Effector CD8-positive, alpha-beta T cell (primary cell): ENCODE measurements at regions not wholly inside any gene's neighbourhood (a gene's known extent, or its start where the extent isn't known, plus 50 kb on each side); places are given as distances from the start of the nearest gene placed in this dataset.

ENCODE experiments used
- DNase-seq: peaks from one replicate; lab custom pipeline; 2025; lab: John Stamatoyannopoulos, UW

DNA sequence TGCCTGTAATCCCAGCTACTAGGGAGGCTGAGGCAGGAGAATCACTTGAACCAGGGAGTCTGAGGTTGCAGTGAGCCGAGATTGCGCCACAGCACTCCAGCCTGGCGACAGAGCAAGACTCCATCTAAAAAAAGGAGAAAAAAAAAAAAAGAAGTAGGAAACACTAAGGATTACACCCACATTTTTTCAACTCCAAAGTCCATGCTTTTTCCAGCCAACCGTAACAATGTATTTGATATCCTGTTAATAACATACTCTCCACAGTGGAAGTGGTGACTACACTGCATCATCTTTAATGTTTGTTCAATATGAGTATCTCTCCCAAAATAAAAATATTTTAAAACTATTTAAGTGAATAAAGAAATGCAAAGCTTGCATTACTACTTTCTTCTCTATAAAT, 481.6 kb upstream of the ACVR2A start:
- DNase-seq, result no peak

DNA sequence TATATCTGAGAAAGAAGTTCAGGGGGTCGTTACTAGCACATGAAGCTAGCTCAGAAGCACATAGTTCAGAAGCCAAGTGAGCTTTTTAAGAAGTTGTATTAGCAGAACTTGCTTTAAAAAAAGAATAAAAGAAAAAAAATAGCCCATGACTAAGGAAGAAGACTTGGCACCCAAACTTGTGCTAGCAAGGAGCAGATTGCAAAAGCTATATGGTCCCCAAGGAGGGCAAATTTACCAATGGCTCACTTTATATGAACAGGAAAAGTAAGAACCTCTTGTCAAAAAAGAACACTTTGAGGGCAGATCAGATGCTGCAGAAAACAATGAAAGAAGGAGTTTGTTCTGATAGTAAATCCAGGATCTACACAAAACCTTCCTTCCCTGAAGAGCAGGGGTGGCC, 486.5 kb upstream of the ACVR2A start:
- DNase-seq, result no peak

DNA sequence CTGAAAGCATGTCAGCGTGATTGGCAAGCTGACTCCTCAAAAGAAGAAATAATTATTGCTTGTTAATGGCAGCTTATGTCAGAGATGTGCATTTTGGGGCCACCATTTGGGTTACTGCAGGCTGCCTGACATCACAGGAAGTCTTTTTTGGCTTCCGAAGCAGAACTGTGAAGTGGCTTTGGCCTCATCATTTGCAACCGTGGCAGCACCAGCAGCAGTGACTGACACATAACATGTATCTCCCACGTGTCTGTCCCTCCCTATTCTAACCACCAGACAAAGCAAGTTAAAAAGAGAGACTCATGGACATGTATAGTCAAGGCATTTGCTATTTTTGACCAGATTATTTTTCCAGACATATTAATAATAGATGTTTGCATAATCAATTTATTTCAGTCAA, 488.7 kb upstream of the ACVR2A start:
- no peak for DNase-seq

DNA sequence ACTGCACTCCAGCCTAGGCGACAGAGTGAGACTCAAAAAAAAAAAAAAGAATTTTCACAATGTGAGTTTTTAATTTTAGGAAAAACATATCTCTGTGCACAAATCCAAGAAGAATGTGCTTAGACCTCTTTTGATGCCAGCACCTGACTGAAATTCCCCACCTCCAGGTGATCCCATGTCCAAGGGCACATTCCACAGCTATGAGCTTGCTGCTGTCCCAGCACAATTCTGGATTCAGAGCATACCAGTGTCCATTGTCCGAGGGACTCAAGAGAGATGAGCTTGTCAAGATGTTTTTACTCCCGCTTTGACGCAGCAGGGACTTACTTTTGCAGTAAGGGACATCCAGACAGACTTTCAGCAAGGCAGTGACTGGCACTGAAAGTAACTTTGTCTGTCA, 489.1 kb upstream of the ACVR2A start:
- no peak for DNase-seq

DNA sequence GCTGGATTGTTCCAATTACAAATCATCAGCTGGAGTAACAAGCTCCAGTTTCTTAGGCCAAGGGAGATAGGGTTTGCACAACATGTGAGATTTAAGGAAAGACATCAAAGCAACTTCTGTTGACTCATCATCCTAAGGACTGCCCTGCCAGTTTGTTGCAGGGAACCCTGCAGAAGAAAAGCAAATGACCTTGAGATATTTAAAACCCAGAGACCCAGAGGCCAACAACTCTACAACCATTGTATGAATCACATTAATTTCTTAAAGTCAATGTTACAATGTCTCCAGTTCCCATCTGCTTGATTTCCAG, 491.8 kb upstream of the ACVR2A start:
- no peak for DNase-seq

DNA sequence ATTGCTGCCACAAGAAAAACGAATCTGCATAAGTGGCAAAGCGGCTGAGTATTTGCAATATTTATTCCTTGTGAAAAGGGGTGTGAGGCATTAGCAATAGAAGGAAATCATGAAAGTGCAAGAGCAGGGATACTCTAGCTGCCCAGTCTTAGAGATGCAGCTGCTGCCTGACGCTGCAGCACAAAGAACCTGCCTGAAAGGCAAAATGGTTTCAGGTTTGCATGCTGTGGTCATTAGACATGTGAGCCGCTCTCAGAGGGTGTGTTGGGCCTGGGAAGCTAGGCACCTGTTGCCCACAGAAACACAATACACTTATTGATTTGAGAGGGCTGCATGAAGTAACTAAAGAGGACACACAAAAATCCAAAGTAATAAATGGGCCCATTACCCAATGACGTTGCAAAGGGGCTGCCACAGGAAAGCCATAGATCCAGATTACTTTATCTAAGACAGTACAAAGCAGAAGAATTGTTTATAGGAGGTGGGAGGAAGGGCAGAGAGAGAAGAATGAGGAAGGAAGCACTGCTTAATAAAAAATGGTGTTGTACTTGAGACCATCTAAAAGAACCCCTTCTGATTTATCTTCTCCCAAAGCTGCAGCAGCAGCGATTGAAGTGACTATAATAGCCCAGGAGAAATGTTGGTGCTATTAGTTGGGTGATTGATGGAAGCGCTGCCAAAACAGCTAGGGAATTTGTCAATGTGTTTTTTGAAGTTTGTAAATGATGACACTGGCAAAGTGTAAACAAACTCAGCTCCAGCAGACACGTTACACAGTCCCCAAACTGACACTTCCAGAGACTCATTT, 492.4 kb upstream of the ACVR2A start:
- DNase-seq, result no peak

DNA sequence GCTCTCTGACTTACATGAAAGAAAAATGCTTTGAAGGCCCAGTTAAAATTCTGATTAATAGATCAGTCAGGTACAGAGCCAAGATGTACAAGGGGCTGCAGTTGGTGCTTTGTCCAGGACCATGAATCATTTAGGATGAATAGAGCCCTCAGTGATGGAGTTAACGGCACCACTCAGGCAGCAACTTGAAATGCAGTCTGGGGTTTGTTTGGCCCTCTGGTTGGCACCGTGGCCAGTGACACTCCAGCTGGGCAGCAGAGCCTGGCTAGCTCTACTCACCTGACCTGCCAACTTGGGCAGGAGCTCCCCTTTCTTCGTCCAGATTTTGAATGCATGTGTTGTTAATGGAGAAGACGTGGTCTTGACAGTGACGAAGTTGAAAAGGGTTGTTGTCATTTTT, 493.0 kb upstream of the ACVR2A start:
- no peak for DNase-seq

DNA sequence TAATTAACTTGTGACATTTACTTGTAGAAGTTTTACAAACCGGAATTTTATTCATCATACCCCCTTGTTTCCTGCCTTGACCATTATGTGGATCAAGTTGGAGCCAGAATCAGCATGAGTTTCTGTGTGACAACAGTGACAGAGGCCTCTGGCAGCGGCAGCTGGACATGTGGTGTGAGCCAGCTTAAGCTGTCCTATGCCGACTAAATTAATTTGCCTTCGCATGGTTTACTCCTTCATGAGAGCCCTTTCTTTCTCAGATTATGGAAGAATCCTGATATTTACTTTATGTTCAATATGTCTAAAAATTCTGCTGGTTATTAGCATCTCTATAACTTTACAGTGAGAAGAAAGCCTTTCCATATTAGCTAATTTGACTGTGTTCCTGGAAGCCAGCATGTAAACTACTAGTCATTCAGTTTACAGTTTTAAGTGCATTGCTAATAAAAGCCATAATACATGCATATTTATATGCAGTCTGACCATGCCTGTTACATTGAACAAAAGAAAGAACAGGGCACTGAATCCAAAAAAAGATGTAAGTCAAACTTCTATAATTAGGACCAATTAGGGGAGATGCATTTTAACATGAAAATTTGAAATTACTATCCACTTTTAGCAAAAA, 495.8 kb upstream of the ACVR2A start:
- DNase-seq, result no peak

DNA sequence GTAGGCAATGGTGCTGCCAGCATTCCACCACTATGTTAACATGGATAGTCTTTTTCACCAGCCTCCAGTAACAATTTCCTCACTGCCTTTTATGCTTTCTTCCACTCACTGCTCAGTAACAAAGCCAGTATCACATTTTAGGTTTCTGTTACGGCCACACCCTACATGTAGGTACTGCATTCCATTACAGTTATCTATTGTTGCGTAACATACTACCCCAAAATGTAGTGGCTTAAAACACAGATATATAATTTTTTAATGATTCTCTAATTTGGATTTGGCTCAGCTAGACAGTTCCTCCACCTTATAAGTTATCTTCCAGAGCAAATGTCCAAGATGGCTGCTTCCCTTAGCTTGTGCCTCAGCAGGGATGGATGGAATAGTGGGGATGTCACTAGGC, 498.7 kb upstream of the ACVR2A start:
- no peak for DNase-seq

DNA sequence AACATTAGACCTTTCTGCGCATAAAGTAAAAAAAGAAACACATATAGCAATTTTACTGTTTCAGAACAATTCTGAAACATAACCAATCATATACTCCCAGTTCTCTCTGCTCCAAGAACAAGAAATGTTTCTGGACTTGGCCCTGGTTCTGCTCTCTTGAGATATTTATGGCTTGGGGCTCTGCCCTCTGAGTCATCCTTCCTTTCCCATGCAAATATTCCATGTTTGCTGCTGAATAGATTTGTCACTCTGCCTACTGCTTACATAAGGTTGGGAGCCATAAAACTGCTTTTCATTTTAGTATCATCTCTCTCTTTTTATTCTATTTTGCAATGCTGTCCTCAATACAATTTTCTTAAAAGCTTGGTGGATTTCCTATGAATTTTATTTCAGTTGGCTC, 499.6 kb upstream of the ACVR2A start:
- no peak for DNase-seq

DNA sequence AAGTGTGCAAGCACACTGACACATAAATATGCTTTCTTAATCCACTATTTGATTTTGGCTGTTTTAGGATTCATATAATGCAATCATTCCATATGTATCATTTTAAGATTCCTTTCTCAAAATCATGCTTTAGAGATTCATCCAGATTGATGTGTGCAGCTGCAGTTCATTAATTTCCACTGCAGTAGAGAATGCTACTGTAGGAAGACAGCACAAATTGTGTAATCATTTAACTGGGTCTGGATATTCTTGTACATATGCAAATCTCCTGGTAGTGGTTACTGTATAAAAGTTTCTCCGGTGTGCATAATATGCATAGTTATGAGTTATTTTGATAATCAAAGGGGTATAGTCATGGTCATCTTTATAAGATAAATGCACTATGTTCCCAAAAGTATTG, 502.5 kb upstream of the ACVR2A start:
- DNase-seq, result no peak

DNA sequence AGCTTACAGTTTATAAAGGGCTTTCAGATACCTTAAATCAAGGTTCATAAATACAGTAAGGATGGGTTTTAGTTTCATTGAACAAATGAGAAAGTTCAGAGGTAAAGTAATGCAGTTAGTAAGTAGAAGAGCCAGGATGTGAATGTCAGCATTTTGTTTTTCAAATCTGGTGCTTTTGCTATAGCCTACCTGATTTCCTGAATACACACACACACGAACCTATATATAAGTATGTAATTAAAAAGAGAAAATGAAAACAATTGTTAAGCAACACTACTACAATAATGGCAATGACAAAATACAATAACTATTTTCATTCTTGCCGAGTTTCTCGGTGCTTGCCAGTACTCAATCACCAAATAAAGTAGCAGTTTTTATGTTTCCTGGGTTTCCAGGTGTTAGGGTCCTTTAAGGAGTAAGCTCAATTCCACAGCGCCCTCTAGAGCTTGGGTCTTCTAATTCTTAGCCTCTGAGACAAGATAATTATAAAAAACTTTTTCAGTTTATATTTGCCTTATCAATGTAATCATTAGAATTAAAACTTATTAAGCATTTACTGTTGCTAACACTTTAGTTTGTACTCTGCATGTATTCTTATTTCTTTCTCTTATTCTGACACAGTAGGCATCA, 512.9 kb upstream of the ACVR2A start:
- DNase-seq, result no peak

DNA sequence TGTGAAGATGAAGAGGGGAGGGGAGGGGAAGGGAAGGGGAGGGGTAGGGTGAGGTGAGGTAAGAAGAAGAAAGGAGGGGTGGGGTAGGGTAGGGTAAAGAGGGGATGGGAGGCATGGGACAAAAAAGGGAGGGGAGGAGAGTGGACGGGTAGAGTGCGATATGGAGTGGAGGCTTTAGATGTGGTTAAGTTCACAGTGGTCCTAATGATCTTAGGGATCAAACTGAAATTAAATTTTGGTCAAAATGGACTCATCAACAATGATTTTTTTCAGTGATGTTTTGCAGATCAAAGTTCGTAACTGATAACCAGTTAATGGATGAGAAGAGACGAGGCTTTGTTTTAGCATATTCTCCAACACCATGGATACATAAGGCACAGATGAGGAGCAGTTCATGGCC, 513.9 kb upstream of the ACVR2A start:
- no peak for DNase-seq

DNA sequence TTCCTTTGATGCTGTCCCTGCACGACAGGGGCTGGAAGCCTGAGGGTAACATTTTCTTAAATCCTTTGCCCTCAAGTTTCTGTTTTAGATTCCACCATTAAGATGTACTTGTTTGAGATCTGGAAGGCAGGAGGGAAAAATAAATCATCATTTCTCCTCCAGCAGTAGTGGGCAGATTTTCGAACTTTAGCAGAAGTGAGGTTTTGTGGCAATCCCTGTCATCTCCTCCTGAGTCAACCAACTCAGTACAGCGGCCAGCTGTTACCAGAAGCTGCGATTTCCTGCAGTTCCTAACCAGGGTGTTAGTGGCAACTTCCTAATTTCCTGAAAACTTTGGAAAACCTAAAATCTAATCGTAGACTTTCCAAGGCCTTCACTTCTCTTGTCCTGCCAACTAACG, 517.2 kb upstream of the ACVR2A start:
- DNase-seq, result no peak

DNA sequence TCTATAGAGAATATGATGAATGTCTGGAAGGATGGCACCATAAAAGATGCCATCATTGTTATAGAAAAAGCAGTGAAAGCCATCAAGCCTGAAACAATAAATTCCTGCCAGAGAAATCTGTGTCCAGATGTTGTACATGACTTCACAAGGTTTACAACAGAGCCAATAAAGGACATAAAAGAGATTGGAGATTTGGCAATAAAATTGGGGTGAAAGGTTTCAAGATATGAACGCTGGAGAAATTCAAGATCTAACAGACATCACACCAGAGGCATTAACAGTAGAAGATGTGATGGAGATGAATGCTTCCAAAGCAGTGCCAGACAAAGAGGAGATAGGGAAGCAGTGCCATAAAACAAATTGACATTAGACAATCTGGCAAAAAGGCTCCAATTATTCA, 518.8 kb upstream of the ACVR2A start:
- no peak for DNase-seq

DNA sequence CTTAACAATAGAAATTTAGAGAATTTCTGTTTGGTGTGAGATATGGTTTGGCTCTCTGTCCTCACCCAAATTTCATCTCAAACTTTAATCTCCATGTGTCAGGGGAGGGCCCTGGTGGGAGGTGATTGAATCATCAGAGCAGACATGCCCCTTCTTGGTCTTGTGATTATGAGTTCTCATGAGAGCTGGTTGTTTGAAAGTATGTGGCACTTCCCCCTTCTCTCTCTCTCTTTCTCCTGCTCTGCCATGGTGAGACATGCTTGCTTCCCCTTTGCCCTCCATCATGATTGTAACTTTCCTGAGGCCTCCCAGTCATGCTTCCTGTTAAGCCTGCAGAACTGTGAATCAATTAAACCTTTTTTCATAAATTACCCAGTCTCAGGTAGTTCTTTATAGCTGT, 524.7 kb upstream of the ACVR2A start:
- DNase-seq, result no peak

DNA sequence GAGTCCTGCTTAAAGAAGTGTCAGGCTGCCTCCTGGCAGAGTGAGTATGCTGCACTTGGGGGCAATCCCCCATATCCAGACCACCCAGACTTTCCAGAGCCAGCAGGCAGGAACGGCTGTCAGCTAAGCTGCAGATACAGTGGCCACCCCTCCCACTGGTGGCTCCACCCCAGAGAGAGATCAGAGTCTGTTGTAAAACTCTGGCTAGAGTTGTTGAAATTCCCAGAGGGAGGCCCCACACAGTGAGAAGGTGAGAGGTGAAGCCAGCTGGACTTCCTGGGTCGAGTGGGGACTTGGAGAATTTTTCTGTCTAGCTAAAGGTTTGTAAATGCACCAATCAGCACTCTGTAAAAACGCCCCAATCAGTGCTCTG, 533.8 kb upstream of the ACVR2A start:
- no peak for DNase-seq

DNA sequence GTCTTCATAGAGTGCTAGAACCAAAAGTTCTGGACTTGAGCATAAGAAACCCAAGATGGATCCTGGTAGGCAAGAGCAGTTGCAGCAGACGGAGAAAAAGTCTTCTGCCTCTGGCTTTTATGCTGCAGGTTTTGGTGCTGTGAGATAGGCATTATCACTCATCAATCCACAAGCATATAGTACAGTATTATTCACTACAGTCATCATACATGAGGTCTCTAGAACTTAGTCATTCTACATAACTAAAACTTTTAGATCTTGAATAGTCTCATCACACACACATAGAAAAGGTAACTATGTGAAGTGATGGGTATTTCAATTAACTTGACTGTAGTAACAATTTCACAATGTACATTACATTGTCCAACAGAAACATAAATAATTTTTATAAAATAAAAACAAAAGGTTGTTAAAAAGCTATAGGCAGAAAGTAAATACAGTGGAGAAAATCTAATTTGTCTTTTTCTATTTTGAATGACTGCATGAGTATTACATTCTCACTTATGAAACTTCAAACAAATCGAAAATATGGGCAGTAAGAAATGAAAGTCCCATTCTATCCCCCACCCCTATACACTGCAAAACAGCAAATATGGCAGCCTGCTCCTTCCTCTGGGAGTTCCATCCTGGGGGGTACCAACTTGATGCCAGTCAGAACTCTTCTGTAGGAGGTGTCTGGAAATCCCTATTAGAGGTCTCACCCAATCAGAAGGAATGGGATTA, 534.3 kb upstream of the ACVR2A start:
- DNase-seq, result no peak

DNA sequence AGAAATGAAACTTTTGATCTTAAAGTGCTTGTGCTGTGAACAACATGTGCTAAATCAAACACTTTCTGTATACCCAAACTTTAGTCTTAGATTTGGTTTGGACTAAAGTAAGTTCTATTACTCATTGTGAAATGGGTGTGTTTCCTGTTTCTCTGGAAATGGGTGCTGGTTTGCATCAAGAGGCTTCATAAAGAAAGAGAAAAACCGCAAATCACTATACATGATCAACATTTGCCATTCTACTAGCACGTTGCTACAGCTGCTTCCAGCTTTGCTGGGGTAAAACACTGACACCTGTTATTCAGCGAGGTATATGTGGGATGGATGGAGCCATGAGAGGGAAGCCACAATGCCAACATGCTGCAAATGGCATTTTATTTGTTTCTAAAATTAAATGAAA, 547.0 kb upstream of the ACVR2A start:
- DNase-seq, result no peak

DNA sequence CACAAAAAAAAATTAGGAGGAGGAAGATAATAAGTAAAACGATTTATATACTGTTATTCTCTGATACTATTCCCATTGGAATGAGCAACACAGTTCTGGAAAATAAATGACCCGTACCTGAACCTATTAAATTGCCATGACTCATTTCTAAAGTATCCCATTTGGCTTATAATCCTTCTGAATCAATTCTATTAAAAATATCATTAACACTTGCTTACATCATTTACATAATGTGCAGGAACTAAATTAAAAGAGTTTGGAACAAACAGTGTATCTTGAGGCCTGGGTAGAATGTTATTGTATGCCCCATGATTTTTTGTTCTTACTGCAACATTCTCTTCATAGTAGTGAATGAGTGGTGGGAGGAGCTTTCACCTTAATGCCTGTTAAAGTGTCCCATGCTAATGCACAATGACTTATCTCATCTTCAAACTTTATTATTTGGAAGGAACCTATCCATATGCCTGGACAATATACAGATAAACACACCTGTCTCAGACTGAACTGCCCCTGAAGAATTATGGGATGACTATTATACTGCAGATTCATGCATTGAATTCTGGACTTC, 549.9 kb upstream of the ACVR2A start:
- no peak for DNase-seq

DNA sequence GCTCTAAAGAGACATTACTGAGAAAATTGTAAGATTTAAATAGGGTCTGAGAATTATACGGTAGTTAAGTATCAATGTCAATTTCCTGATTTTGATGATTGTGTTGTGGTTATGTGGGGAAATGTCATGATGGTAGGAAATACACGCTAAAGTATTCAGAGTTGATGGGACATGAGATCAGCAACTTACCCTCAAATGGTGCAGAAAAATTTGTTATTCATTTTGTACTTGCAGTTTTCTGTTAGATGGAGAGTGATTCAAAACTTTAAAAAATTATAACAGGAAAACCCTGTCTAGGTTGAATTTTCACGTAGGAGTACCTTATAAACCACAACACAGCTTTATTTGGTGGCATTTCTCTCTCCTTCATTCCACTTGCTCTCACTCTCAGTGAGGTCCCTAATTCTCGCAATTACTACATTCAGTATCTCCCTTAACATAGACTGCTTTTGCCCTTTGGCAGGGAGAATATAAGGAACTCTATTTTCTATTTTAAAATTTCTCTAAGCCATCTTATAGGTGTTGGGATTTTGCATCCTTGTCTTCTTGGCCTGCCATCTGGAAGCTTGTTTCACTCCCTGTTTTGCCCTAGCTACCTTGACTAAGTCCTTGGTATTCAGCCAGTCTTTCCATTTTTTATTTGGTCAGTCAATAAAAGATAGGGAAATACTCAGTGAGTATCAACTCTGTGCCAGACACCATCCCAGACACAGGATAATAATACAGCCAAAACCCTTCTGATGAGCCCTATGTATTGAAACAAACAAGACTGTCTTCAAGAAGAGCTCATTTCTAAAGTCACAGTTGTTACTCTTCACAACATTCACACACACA, 550.6 kb upstream of the ACVR2A start:
- no peak for DNase-seq

DNA sequence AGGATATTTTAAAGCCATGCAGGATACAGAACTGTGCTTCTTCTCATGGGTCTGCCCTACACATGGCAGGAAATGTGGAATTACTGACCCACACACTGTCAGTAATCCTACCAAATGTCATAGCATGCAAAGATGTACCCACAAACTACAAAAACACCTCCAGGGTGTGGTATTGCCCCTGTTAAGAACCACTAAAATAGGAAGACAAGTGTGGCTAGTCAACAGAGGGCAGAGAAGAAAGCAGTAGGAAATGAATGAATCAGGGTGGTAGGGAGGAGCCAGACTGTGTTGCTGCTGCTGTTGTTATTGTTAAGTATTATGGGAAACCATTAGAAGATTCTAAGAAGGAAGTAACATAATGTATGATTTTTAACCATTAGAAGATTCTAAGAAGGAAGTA, 556.7 kb upstream of the ACVR2A start:
- no peak for DNase-seq
